GM21367 (cell line): ENCODE measurements at regions not wholly inside any gene's neighbourhood (a gene's known extent, or its start where the extent isn't known, plus 50 kb on each side); places are given as distances from the start of the nearest gene placed in this dataset.

Experiments used
- ATAC-seq: cut with Tn5 transposase; IDR thresholded peaks from one replicate; pipeline ENCODE4 v1.9.1; 2021; ENCODE audit not compliant: unreplicated experiment

- no peak for ATAC-seq
Measured at GRCh38 chr5:8611067-8611466, 742.1 kb downstream of the MTRR start.

GRCh38 chr5:8613078-8613685 lies 744.2 kb downstream of the MTRR start:
- ATAC-seq, result no peak

GRCh38 chr5:8615142-8615858 lies 746.4 kb downstream of the MTRR start:
- no peak for ATAC-seq

- ATAC-seq, result no peak
Measured at GRCh38 chr5:8628521-8628920, 759.6 kb downstream of the MTRR start.

- no peak for ATAC-seq
Measured at GRCh38 chr5:8633259-8633658, 764.3 kb downstream of the MTRR start.

GRCh38 chr5:8633696-8634095 lies 764.7 kb downstream of the MTRR start:
- no peak for ATAC-seq

GRCh38 chr5:8634219-8634618 lies 765.3 kb downstream of the MTRR start:
- no peak for ATAC-seq

GRCh38 chr5:8641786-8642505 lies 773.0 kb downstream of the MTRR start:
- no peak for ATAC-seq

GRCh38 chr5:8644377-8644776 lies 775.4 kb downstream of the MTRR start:
- no peak for ATAC-seq

GRCh38 chr5:8647111-8647510 lies 778.2 kb downstream of the MTRR start:
- no peak for ATAC-seq

GRCh38 chr5:8650186-8650585 lies 781.2 kb downstream of the MTRR start:
- no peak for ATAC-seq

GRCh38 chr5:8660133-8660893 lies 791.4 kb downstream of the MTRR start:
- no peak for ATAC-seq

- no peak for ATAC-seq
Measured at GRCh38 chr5:8663374-8663773, 794.4 kb downstream of the MTRR start.

GRCh38 chr5:8675182-8675581 lies 806.2 kb downstream of the MTRR start:
- no peak for ATAC-seq

GRCh38 chr5:8676695-8677094 lies 807.7 kb downstream of the MTRR start:
- no peak for ATAC-seq

- ATAC-seq, result no peak
Measured at GRCh38 chr5:8682381-8682780, 813.4 kb downstream of the MTRR start.

GRCh38 chr5:8683496-8683895 lies 814.5 kb downstream of the MTRR start:
- no peak for ATAC-seq

- ATAC-seq, result no peak
Measured at GRCh38 chr5:8685704-8686103, 816.8 kb downstream of the MTRR start.

- no peak for ATAC-seq
Measured at GRCh38 chr5:8686707-8687106, 817.8 kb downstream of the MTRR start.

GRCh38 chr5:8689773-8690172 lies 820.8 kb downstream of the MTRR start:
- no peak for ATAC-seq

- ATAC-seq, result no peak
Measured at GRCh38 chr5:8691221-8691620, 822.3 kb downstream of the MTRR start.
